H9 (cell line): ENCODE measurements at regions not wholly inside any gene's neighbourhood (a gene's known extent, or its start where the extent isn't known, plus 50 kb on each side); places are given as distances from the start of the nearest gene placed in this dataset.

Experiments used
- DNase-seq: peaks from one replicate; pipeline ENCODE4 v3.0.0-alpha.2; 2017
- H2AFZ ChIP-seq: one replicate; pipeline ENCODE4 v1.6.1; 2013; ENCODE audit warnings: mild to moderate bottlenecking, low read length, control low read depth, moderate library complexity
- H2AK5ac ChIP-seq: 2 replicates; pipeline ENCODE4 v1.6.1; 2013; ENCODE audit warnings: low read length, control low read depth, mixed read lengths; ENCODE audit not compliant: insufficient read length
- H2BK120ac ChIP-seq: one replicate; pipeline ENCODE4 v1.6.1; 2013; ENCODE audit warnings: low read depth, mild to moderate bottlenecking, low read length, control low read depth, inconsistent platforms; ENCODE audit not compliant: poor library complexity, severe bottlenecking
- H2BK12ac ChIP-seq: 2 replicates; pipeline ENCODE4 v1.6.1; 2013; ENCODE audit warnings: low read length, control low read depth, mixed read lengths, low read depth; ENCODE audit not compliant: insufficient read length
- H2BK15ac ChIP-seq: 2 replicates; pipeline ENCODE4 v1.6.1; 2013; ENCODE audit warnings: low read depth, low read length, control low read depth
- H2BK20ac ChIP-seq: one replicate; pipeline ENCODE4 v1.6.1; 2013; ENCODE audit warnings: low read depth, mild to moderate bottlenecking, low read length, control low read depth, inconsistent platforms; ENCODE audit not compliant: poor library complexity, severe bottlenecking
- H2BK5ac ChIP-seq: 2 replicates; pipeline ENCODE4 v1.6.1; 2013; ENCODE audit warnings: low read length, control low read depth, mixed read lengths; ENCODE audit not compliant: insufficient read length
- H3K14ac ChIP-seq: 2 replicates; pipeline ENCODE4 v1.6.1; 2013; ENCODE audit warnings: low read length, control low read depth; ENCODE audit not compliant: insufficient read depth
- H3K18ac ChIP-seq: 2 replicates; pipeline ENCODE4 v1.6.1; 2013; ENCODE audit warnings: low read depth, mild to moderate bottlenecking, mixed read lengths, low read length, control low read depth; ENCODE audit not compliant: insufficient read length
- H3K23ac ChIP-seq: 2 replicates; pipeline ENCODE4 v1.6.1; 2013; ENCODE audit warnings: low read length, control low read depth, mixed read lengths, low read depth; ENCODE audit not compliant: insufficient read length
- H3K23me2 ChIP-seq: 2 replicates; pipeline ENCODE4 v1.6.1; 2013; ENCODE audit warnings: low read depth, mild to moderate bottlenecking, mixed read lengths, low read length, control low read depth; ENCODE audit not compliant: insufficient read length, poor library complexity, severe bottlenecking
- H3K27ac ChIP-seq: 2 replicates; pipeline ENCODE4 v1.5.1; 2013; ENCODE audit warnings: low read length, control low read depth, mixed read lengths, low read depth; ENCODE audit not compliant: insufficient read length
- H3K27me3 ChIP-seq: 2 replicates; pipeline ENCODE4 v1.6.1; 2013; ENCODE audit warnings: low read length, control low read depth, inconsistent platforms; ENCODE audit not compliant: insufficient read depth
- H3K4ac ChIP-seq: 2 replicates; pipeline ENCODE4 v1.6.1; 2013; ENCODE audit warnings: low read depth, mild to moderate bottlenecking, control low read depth, inconsistent platforms, low read length, moderate library complexity
- H3K4me1 ChIP-seq: 2 replicates; pipeline ENCODE4 v1.6.1; 2013; ENCODE audit warnings: low read length, control low read depth, inconsistent platforms; ENCODE audit not compliant: insufficient read depth
- H3K4me2 ChIP-seq: 2 replicates; pipeline ENCODE4 v1.6.1; 2013; ENCODE audit warnings: low read length, control low read depth, mixed read lengths; ENCODE audit not compliant: insufficient read length, insufficient read depth
- H3K56ac ChIP-seq: 2 replicates; pipeline ENCODE4 v1.6.1; 2013; ENCODE audit warnings: low read depth, mild to moderate bottlenecking, mixed read lengths, low read length, control low read depth; ENCODE audit not compliant: insufficient read length
- H3K79me1 ChIP-seq: 2 replicates; pipeline ENCODE4 v1.6.1; 2013; ENCODE audit warnings: low read depth, mild to moderate bottlenecking, moderate library complexity, low read length, control low read depth, inconsistent platforms; ENCODE audit not compliant: insufficient read depth, poor library complexity, severe bottlenecking
- H3K79me2 ChIP-seq: 2 replicates; pipeline ENCODE4 v1.6.1; 2013; ENCODE audit warnings: low read length, control low read depth, inconsistent platforms; ENCODE audit not compliant: insufficient read depth
- H3K9ac ChIP-seq: 2 replicates; pipeline ENCODE4 v1.6.1; 2013; ENCODE audit warnings: low read length, control low read depth, mixed read lengths; ENCODE audit not compliant: insufficient read length; ENCODE audit errors: extremely low read depth
- H3K9me3 ChIP-seq: one replicate; pipeline ENCODE4 v1.6.1; 2013; ENCODE audit warnings: low read depth, low read length, inconsistent platforms; ENCODE audit not compliant: control insufficient read depth
- H3T11ph ChIP-seq: one replicate; pipeline ENCODE4 v1.6.1; 2013; ENCODE audit warnings: mild to moderate bottlenecking, low read length, control low read depth, inconsistent platforms
- H4K20me1 ChIP-seq: one replicate; pipeline ENCODE4 v1.6.1; 2013; ENCODE audit not compliant: control insufficient read depth, insufficient read length, insufficient read depth
- H4K5ac ChIP-seq: 2 replicates; pipeline ENCODE4 v1.6.1; 2013; ENCODE audit warnings: low read depth, mild to moderate bottlenecking, mixed read lengths, low read length, control low read depth; ENCODE audit not compliant: insufficient read length
- H4K8ac ChIP-seq: replicated peaks from 2 replicates; pipeline ENCODE4 v1.6.1; 2013; ENCODE audit warnings: low read length, control low read depth, mixed read lengths, low read depth; ENCODE audit not compliant: insufficient read length
- H4K91ac ChIP-seq: 2 replicates; pipeline ENCODE4 v1.6.1; 2013; ENCODE audit warnings: low read depth, mild to moderate bottlenecking, moderate library complexity, mixed read lengths, low read length, control low read depth; ENCODE audit not compliant: insufficient read length
- H3K27ac Mint-ChIP-seq, 3 experiments: 2 replicates in 2 of 3; 3 replicates in 1 of 3; pipeline ENCODE4 v1.8.0; 2020 to 2021; ENCODE audit warnings: mixed read lengths in 3 of 3, mild to moderate bottlenecking in 1 of 3, moderate library complexity in 1 of 3
- H3K27me3 Mint-ChIP-seq: 2 replicates; pipeline ENCODE4 v1.8.0; 2021; ENCODE audit warnings: low read depth, mild to moderate bottlenecking, moderate library complexity, mixed read lengths
- H3K36me3 Mint-ChIP-seq, 3 experiments: 2 replicates in 2 of 3; 3 replicates in 1 of 3; pipeline ENCODE4 v1.8.0; 2020 to 2021; ENCODE audit warnings: low read depth in 3 of 3, mixed read lengths in 3 of 3; ENCODE audit not compliant: insufficient read depth in 1 of 3
- H3K4me1 Mint-ChIP-seq, 2 experiments: 2 replicates each; pipeline ENCODE4 v1.8.0; 2020; ENCODE audit warnings: mixed read lengths in 2 of 2
- H3K4me3 Mint-ChIP-seq, 2 experiments: 2 replicates in 1 of 2; 3 replicates in 1 of 2; pipeline ENCODE4 v1.8.0; 2020 to 2021; ENCODE audit warnings: mild to moderate bottlenecking in 2 of 2, mixed read lengths in 2 of 2, moderate library complexity in 1 of 2
- H3K9me3 Mint-ChIP-seq, 2 experiments: 2 replicates in 1 of 2; 3 replicates in 1 of 2; pipeline ENCODE4 v1.8.0; 2020; ENCODE audit warnings: mild to moderate bottlenecking in 2 of 2, mixed read lengths in 2 of 2, moderate library complexity in 1 of 2
- WGBS: extraction: QIAGEN DNeasy Blood & Tissue Kit; methylation state at CpG from one replicate; pipeline ENCODE4 v1.1.7; 2013; ENCODE audit warnings: missing lambda C conversion rate, low lambda C conversion rate, mixed read lengths; ENCODE audit not compliant: insufficient read length; ENCODE audit errors: extremely low coverage; 5-methylcytosine and 5-hydroxymethylcytosine counted together
- TF ChIP-seq, protein P1 (sequence below): fragments of 200-600 bp; sonication (generic); conservative IDR thresholded peaks from 3 replicates; pipeline ENCODE4 v1.8.0; 2021; ENCODE audit warnings: antibody characterized with exemption, mild to moderate bottlenecking

- Mint-ChIP-seq H3K27ac (no peak overlapping the region), H3K4me1 (no peaks in the 10 kb centered on the region), H3K36me3 (no peaks in the 10 kb centered on the region), H3K9me3 (no peaks in the 10 kb centered on the region), H3K27me3 (peaks cover 3% of the 10 kb centered on the region), H3K4me3 (no peak overlapping the region)
- Histone ChIP-seq H3K18ac (no peak overlapping the region), H3K9me3 (no peaks in the 10 kb centered on the region), H3K4me2 (no peak overlapping the region), H3K23me2 (no peaks in the 10 kb centered on the region), H3K9ac (no peak overlapping the region), H3K27me3 (no peaks in the 10 kb centered on the region), H3K56ac (no peak overlapping the region), H2BK120ac (no peak overlapping the region), H2AK5ac (no peak overlapping the region), H3K79me1 (no peaks in the 10 kb centered on the region), H2BK20ac (no peak overlapping the region), H2AFZ (no peak overlapping the region), H3K4me1 (no peaks in the 10 kb centered on the region), H3K27ac (no peak overlapping the region), H4K8ac (no peak overlapping the region), H3T11ph (no peak overlapping the region), H2BK15ac (no peak overlapping the region), H4K5ac (no peak overlapping the region), H2BK5ac (no peak overlapping the region), H3K14ac (no peak overlapping the region), H4K91ac (no peak overlapping the region), H3K4ac (no peak overlapping the region), H4K20me1 (no peaks in the 10 kb centered on the region), H3K23ac (no peak overlapping the region), H3K79me2 (no peaks in the 10 kb centered on the region), H2BK12ac (no peak overlapping the region)
- TF ChIP-seq, protein P1, sequence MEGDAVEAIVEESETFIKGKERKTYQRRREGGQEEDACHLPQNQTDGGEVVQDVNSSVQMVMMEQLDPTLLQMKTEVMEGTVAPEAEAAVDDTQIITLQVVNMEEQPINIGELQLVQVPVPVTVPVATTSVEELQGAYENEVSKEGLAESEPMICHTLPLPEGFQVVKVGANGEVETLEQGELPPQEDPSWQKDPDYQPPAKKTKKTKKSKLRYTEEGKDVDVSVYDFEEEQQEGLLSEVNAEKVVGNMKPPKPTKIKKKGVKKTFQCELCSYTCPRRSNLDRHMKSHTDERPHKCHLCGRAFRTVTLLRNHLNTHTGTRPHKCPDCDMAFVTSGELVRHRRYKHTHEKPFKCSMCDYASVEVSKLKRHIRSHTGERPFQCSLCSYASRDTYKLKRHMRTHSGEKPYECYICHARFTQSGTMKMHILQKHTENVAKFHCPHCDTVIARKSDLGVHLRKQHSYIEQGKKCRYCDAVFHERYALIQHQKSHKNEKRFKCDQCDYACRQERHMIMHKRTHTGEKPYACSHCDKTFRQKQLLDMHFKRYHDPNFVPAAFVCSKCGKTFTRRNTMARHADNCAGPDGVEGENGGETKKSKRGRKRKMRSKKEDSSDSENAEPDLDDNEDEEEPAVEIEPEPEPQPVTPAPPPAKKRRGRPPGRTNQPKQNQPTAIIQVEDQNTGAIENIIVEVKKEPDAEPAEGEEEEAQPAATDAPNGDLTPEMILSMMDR: no peak
- no peak for DNase-seq
- WGBS: no CpG with 5 or more reads among the region's 2 CpGs
Measured at GRCh38 chr11:127379686-127380085, 379.1 kb upstream of the KIRREL3 start.
